HK-2 (cell line): ENCODE measurements at regions not wholly inside any gene's neighbourhood (a gene's known extent, or its start where the extent isn't known, plus 50 kb on each side); places are given as distances from the start of the nearest gene placed in this dataset.
A peak's percentile ranks its signal among the peaks of the same experiment; 100 is the strongest.

Experiments used
- DNase-seq: peaks from one replicate; pipeline ENCODE4 v3.0.0-alpha.2; 2018; ENCODE audit not compliant: unreplicated experiment

DNA sequence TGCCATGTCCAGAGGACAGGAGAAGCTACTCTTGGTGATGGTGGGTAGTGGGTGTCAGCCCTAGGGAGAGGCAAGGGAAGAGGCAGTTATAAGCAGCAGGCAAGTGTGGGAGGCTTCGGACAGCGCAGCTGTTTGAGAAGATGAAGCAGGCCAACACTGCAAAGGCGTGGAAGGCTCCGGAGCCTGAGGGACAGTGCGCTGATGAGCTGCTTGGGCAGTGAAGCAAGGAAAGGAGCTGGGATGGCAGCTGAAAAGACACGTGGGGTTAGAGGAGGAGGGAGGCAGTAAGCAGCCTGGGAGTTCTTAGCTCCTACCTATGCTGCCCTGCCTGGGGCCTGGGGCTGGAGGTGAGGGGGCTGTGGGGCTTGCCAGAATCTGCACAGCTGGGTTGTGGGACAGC is 50.1 kb upstream of the CRTAC1 start:
- DNase-seq, result peak; percentile 9
